ENCODE measurements at regions not wholly inside any gene's neighbourhood (a gene's known extent, or its start where the extent isn't known, plus 50 kb on each side); places are given as distances from the start of the nearest gene placed in this dataset.
"Not testable (repeated sequence)": the region's sequence is repeated elsewhere in the genome, so short reads cannot be mapped to it uniquely, and the experiment has no call there.

DNA sequence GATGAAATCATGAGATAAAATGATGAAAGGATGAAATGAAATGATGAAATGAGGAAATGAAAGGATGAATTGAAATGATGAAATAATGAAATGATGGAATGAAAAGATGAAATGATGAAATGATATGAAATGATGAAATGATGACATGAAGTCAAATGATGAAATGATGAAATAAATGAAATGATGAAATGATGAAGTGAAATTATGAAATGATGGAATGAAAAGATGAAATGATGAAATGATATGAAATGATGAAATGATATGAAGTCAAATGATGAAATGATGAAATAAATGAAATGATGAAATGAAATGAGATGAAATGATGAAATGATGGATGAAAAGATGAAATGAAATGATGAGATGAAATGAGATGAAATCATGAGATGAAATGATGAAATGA, 1348.4 kb downstream of the TP53TG3F start:
- TF ChIP-seq, protein P1, sequence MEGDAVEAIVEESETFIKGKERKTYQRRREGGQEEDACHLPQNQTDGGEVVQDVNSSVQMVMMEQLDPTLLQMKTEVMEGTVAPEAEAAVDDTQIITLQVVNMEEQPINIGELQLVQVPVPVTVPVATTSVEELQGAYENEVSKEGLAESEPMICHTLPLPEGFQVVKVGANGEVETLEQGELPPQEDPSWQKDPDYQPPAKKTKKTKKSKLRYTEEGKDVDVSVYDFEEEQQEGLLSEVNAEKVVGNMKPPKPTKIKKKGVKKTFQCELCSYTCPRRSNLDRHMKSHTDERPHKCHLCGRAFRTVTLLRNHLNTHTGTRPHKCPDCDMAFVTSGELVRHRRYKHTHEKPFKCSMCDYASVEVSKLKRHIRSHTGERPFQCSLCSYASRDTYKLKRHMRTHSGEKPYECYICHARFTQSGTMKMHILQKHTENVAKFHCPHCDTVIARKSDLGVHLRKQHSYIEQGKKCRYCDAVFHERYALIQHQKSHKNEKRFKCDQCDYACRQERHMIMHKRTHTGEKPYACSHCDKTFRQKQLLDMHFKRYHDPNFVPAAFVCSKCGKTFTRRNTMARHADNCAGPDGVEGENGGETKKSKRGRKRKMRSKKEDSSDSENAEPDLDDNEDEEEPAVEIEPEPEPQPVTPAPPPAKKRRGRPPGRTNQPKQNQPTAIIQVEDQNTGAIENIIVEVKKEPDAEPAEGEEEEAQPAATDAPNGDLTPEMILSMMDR (IDR thresholded peaks at IDR 0.05; ENCODE audit: insufficient read depth, low read depth, low read length), result not testable (repeated sequence)
- TF ChIP-seq EZH2 (IDR thresholded peaks at IDR 0.05; ENCODE audit: insufficient read depth, low read length), result not testable (repeated sequence)
